CD14-positive monocyte (primary cell): ENCODE measurements at regions not wholly inside any gene's neighbourhood (a gene's known extent, or its start where the extent isn't known, plus 50 kb on each side); places are given as distances from the start of the nearest gene placed in this dataset.

ENCODE experiments used
- DNase-seq, 3 donors: peaks; one replicate each; pipeline ENCODE4 v3.0.0-alpha.2; 2011 to 2022
- H2AFZ ChIP-seq: 2 replicates; pipeline ENCODE4 v1.6.0; 2012; ENCODE audit warnings: mild to moderate bottlenecking, low read depth, low read length, inconsistent platforms; ENCODE audit not compliant: insufficient read depth, poor library complexity, severe bottlenecking
- H3K27ac ChIP-seq, 2 donors: 1 replicate in 1 of 2; 2 replicates in 1 of 2; pipeline ENCODE4 v1.5.1; 2012 to 2013; ENCODE audit warnings: low read length in 2 of 2, control low read depth in 1 of 2, inconsistent platforms in 1 of 2, low read depth in 1 of 2, mild to moderate bottlenecking in 1 of 2
- H3K27me3 ChIP-seq, 2 donors: one replicate each; pipeline versions ENCODE4 v1.6.0 to v1.6.1; 2011 to 2013; ENCODE audit warnings: low read length in 2 of 2; ENCODE audit not compliant: control insufficient read depth in 2 of 2, insufficient read depth in 2 of 2
- H3K36me3 ChIP-seq, 2 donors: replicated peaks in 1 of 2; 1 replicate in 1 of 2; 2 replicates in 1 of 2; pipeline versions ENCODE4 v1.5.1 to v1.6.1; 2012 to 2013; ENCODE audit warnings: low read length in 2 of 2, control low read depth in 1 of 2, inconsistent platforms in 1 of 2, mild to moderate bottlenecking in 1 of 2; ENCODE audit not compliant: insufficient read depth in 2 of 2, control insufficient read depth in 1 of 2
- H3K4me1 ChIP-seq, 2 donors: 1 replicate in 1 of 2; 2 replicates in 1 of 2; pipeline versions ENCODE4 v1.5.1 to v1.6.1; 2012 to 2013; ENCODE audit warnings: low read length in 2 of 2, control low read depth in 1 of 2, inconsistent platforms in 1 of 2, mild to moderate bottlenecking in 1 of 2, moderate library complexity in 1 of 2; ENCODE audit not compliant: insufficient read depth in 2 of 2, control insufficient read depth in 1 of 2
- H3K4me2 ChIP-seq: replicated peaks from 2 replicates; pipeline ENCODE3; 2012; ENCODE audit warnings: low read length, moderate library complexity, mild to moderate bottlenecking; ENCODE audit not compliant: poor library complexity, severe bottlenecking; ENCODE audit errors: extremely low read depth
- H3K4me3 ChIP-seq, 3 experiments: fragments of 200-600 bp in 1 of 3; sonication (generic) in 1 of 3; replicated peaks in 1 of 3; 1 replicate in 2 of 3; 2 replicates in 1 of 3; pipeline ENCODE4 v1.5.1; 2011 to 2013; ENCODE audit warnings: low read length in 3 of 3, mild to moderate bottlenecking in 3 of 3, control low read depth in 2 of 3, low read depth in 2 of 3, inconsistent platforms in 1 of 3, moderate library complexity in 1 of 3
- H3K79me2 ChIP-seq: 2 replicates; pipeline ENCODE4 v1.6.0; 2012; ENCODE audit warnings: mild to moderate bottlenecking, control low read depth, inconsistent platforms, low read length, moderate library complexity; ENCODE audit not compliant: insufficient read depth
- H3K9ac ChIP-seq: 2 replicates; pipeline ENCODE4 v1.6.0; 2017; ENCODE audit warnings: low read length, mild to moderate bottlenecking; ENCODE audit not compliant: insufficient read depth, poor library complexity, severe bottlenecking
- H3K9me3 ChIP-seq, 2 donors: replicated peaks in 1 of 2; 1 replicate in 1 of 2; 2 replicates in 1 of 2; pipeline versions ENCODE4 v1.5.1 to v1.6.1; 2012 to 2013; ENCODE audit warnings: low read length in 2 of 2, control low read depth in 1 of 2; ENCODE audit not compliant: control insufficient read depth in 1 of 2, insufficient read depth in 1 of 2
- H4K20me1 ChIP-seq: 2 replicates; pipeline ENCODE4 v1.6.0; 2012; ENCODE audit warnings: mild to moderate bottlenecking, low read length, control low read depth, moderate library complexity; ENCODE audit not compliant: insufficient read depth
- H3K27ac Mint-ChIP-seq, 7 donors: one replicate each; pipeline ENCODE4 v1.8.0; 2020; ENCODE audit warnings: mild to moderate bottlenecking in 7 of 7, mixed read lengths in 7 of 7, moderate library complexity in 6 of 7, inconsistent platforms in 2 of 7
- H3K27me3 Mint-ChIP-seq, 3 donors: one replicate each; pipeline ENCODE4 v1.8.0; 2021 to 2022; ENCODE audit warnings: low read depth in 3 of 3, mild to moderate bottlenecking in 3 of 3, mixed read lengths in 3 of 3, moderate library complexity in 3 of 3, inconsistent platforms in 1 of 3
- H3K36me3 Mint-ChIP-seq, 2 donors: one replicate each; pipeline ENCODE4 v1.8.0; 2020; ENCODE audit warnings: mixed read lengths in 2 of 2, inconsistent platforms in 1 of 2, mild to moderate bottlenecking in 1 of 2
- H3K4me1 Mint-ChIP-seq: one replicate; pipeline ENCODE4 v1.8.0; 2020; ENCODE audit warnings: mild to moderate bottlenecking, mixed read lengths
- H3K4me3 Mint-ChIP-seq, 2 donors: one replicate each; pipeline ENCODE4 v1.8.0; 2020; ENCODE audit warnings: mild to moderate bottlenecking in 2 of 2, mixed read lengths in 2 of 2, moderate library complexity in 1 of 2
- H3K9me3 Mint-ChIP-seq, 7 donors: one replicate each; pipeline ENCODE4 v1.8.0; 2020 to 2022; ENCODE audit warnings: mixed read lengths in 7 of 7, mild to moderate bottlenecking in 6 of 7, moderate library complexity in 6 of 7, inconsistent platforms in 2 of 7
- CTCF ChIP-seq: fragments of 200-600 bp; IDR thresholded peaks from one replicate; pipeline ENCODE4 v1.8.0; 2022; ENCODE audit warnings: antibody characterized with exemption, mild to moderate bottlenecking
- intact Hi-C, 2 donors: fragments of 100-400 bp; cut with micrococcal nuclease; formaldehyde crosslinking; loops; one replicate each; pipeline versions ENCODE4 v1.15.0 to v1.15.1; 2023

DNA sequence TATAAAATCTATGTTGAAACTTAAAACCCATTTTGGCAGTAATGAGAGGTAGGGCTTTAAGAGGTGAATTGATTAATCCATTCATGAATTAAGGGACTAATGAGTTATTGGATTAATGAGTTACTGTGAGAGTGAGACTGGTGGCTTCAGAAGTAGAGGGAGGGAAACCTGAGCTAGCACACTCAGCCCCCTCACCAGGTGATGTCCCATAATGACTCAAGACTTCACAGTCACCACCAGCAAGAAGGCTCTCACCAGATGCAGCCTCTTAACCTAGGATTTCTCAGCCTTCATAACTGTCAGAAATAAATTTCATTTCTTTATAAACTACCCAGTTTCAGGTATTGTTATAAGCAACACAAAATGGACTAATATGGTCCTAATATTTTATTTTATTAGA lies 621.7 kb upstream of the ACVR2A start:
- Histone ChIP-seq H3K4me2 (no peak overlapping the region), H3K36me3 (no peaks in the 10 kb centered on the region), H3K27me3 (no peaks in the 10 kb centered on the region), H3K4me1 (no peaks in the 10 kb centered on the region), H3K27ac (no peak overlapping the region), H3K79me2 (no peaks in the 10 kb centered on the region), H3K9me3 (peaks cover 24 to 26% of the 10 kb centered on the region in 2 donors), H4K20me1 (no peaks in the 10 kb centered on the region), H2AFZ (no peak overlapping the region), H3K4me3 (no peak overlapping the region), H3K9ac (no peak overlapping the region)
- TF ChIP-seq CTCF, result no peak
- Mint-ChIP-seq H3K9me3 (peaks cover 4 to 19% (median 10%) of the 10 kb centered on the region in 7 donors), H3K4me1 (no peaks in the 10 kb centered on the region), H3K27me3 (no peaks in the 10 kb centered on the region), H3K4me3 (no peak overlapping the region), H3K36me3 (no peaks in the 10 kb centered on the region), H3K27ac (no peak overlapping the region)
- DNase-seq, result no peak
- intact Hi-C loops, result no loop called here

GRCh38 chr2:147222506-147222905 lies 622.3 kb upstream of the ACVR2A start:
- DNase-seq, result no peak
- TF ChIP-seq CTCF, result no peak

More at GRCh38 chr2:147222506-147222905, 622.3 kb upstream of the ACVR2A start:
- peaks cover 24 to 25% of the 10 kb centered on the region in 2 donors for H3K9me3 ChIP-seq
- H3K36me3 ChIP-seq, result no peaks in the 10 kb centered on the region
- no peak overlapping the region for H3K4me3 ChIP-seq
- H3K79me2 ChIP-seq, result no peaks in the 10 kb centered on the region
- H3K9me3 Mint-ChIP-seq, result peaks cover 4 to 19% (median 10%) of the 10 kb centered on the region in 7 donors
- H3K4me3 Mint-ChIP-seq, result no peak overlapping the region
- H3K4me1 ChIP-seq, result no peaks in the 10 kb centered on the region
- H3K27me3 ChIP-seq, result no peaks in the 10 kb centered on the region
- no peak overlapping the region for H3K27ac Mint-ChIP-seq
- H2AFZ ChIP-seq, result no peak overlapping the region
- intact Hi-C loops, result no loop called here
- no peak overlapping the region for H3K9ac ChIP-seq
- no peaks in the 10 kb centered on the region for H4K20me1 ChIP-seq
- H3K27ac ChIP-seq, result no peak overlapping the region
- no peaks in the 10 kb centered on the region for H3K36me3 Mint-ChIP-seq
- no peak overlapping the region for H3K4me2 ChIP-seq
- H3K27me3 Mint-ChIP-seq, result no peaks in the 10 kb centered on the region
- H3K4me1 Mint-ChIP-seq, result no peaks in the 10 kb centered on the region
